Fibroblast of lung (primary cell): ENCODE measurements at regions not wholly inside any gene's neighbourhood (a gene's known extent, or its start where the extent isn't known, plus 50 kb on each side); places are given as distances from the start of the nearest gene placed in this dataset.

Source experiments
- DNase-seq, 2 donors: peaks; one replicate each; pipeline versions ENCODE4 v3.0.0 to v3.0.0-alpha.2; 2010; ENCODE audit warnings: low read depth in 2 of 2
- H2AFZ ChIP-seq: 2 replicates; pipeline ENCODE4 v1.5.1; 2012; ENCODE audit warnings: low read length, control low read depth, inconsistent platforms
- H3K27ac ChIP-seq: 2 replicates; pipeline ENCODE4 v1.5.1; 2011; ENCODE audit warnings: low read length, control low read depth; ENCODE audit not compliant: insufficient read depth
- H3K27me3 ChIP-seq: 2 replicates; pipeline ENCODE4 v1.5.1; 2011; ENCODE audit warnings: mild to moderate bottlenecking, low read length; ENCODE audit not compliant: control insufficient read depth, insufficient read depth
- H3K36me3 ChIP-seq: 2 replicates; pipeline ENCODE4 v1.5.1; 2011; ENCODE audit warnings: low read length; ENCODE audit not compliant: control insufficient read depth, insufficient read depth
- H3K4me1 ChIP-seq: 2 replicates; pipeline ENCODE4 v1.5.1; 2011; ENCODE audit warnings: low read length; ENCODE audit not compliant: control insufficient read depth, insufficient read depth; ENCODE audit errors: extremely low read depth
- H3K4me2 ChIP-seq: 2 replicates; pipeline ENCODE4 v1.5.1; 2011; ENCODE audit warnings: low read length, control low read depth; ENCODE audit not compliant: insufficient read depth; ENCODE audit errors: extremely low read depth
- H3K4me3 ChIP-seq, 4 experiments: fragments of 200-600 bp in 1 of 4; sonication (generic) in 1 of 4; replicated peaks in 1 of 4; 2 replicates each; pipeline ENCODE4 v1.5.1; 2011 to 2016; ENCODE audit warnings: low read length in 4 of 4, low read depth in 3 of 4, mild to moderate bottlenecking in 3 of 4, control low read depth in 2 of 4, inconsistent platforms in 1 of 4, mixed read lengths in 1 of 4; ENCODE audit not compliant: insufficient read depth in 1 of 4; ENCODE audit errors: control extremely low read depth in 1 of 4
- H3K79me2 ChIP-seq: 2 replicates; pipeline ENCODE4 v1.5.1; 2012; ENCODE audit warnings: mild to moderate bottlenecking, low read length, inconsistent platforms; ENCODE audit not compliant: control insufficient read depth, insufficient read depth
- H3K9ac ChIP-seq: 2 replicates; pipeline ENCODE4 v1.5.1; 2011; ENCODE audit warnings: mild to moderate bottlenecking, low read length, control low read depth; ENCODE audit not compliant: insufficient read depth
- H3K9me3 ChIP-seq: 2 replicates; pipeline ENCODE4 v1.5.1; 2012; ENCODE audit warnings: low read depth, low read length; ENCODE audit not compliant: control insufficient read depth, insufficient read depth
- H4K20me1 ChIP-seq: 2 replicates; pipeline ENCODE4 v1.5.1; 2011; ENCODE audit warnings: low read length; ENCODE audit not compliant: control insufficient read depth, insufficient read depth; ENCODE audit errors: extremely low read depth
- EZH2 ChIP-seq: IDR thresholded peaks from 2 replicates; pipeline ENCODE4 v1.5.1; 2012; ENCODE audit warnings: low read length, control low read depth, mild to moderate bottlenecking; ENCODE audit errors: missing control alignments
- TF ChIP-seq, protein P1 (sequence below), 2 donors: IDR thresholded peaks in 1 of 2; conservative IDR thresholded peaks in 1 of 2; 1 replicate in 1 of 2; 2 replicates in 1 of 2; pipeline ENCODE4 v1.5.1; 2011 to 2012; ENCODE audit warnings: low read length in 2 of 2, control low read depth in 1 of 2, inconsistent platforms in 1 of 2, low read depth in 1 of 2, mild to moderate bottlenecking in 1 of 2

- no peaks in the 10 kb centered on the region for H3K9me3 ChIP-seq
- H3K27ac ChIP-seq = no peak overlapping the region
- TF ChIP-seq, protein P1, sequence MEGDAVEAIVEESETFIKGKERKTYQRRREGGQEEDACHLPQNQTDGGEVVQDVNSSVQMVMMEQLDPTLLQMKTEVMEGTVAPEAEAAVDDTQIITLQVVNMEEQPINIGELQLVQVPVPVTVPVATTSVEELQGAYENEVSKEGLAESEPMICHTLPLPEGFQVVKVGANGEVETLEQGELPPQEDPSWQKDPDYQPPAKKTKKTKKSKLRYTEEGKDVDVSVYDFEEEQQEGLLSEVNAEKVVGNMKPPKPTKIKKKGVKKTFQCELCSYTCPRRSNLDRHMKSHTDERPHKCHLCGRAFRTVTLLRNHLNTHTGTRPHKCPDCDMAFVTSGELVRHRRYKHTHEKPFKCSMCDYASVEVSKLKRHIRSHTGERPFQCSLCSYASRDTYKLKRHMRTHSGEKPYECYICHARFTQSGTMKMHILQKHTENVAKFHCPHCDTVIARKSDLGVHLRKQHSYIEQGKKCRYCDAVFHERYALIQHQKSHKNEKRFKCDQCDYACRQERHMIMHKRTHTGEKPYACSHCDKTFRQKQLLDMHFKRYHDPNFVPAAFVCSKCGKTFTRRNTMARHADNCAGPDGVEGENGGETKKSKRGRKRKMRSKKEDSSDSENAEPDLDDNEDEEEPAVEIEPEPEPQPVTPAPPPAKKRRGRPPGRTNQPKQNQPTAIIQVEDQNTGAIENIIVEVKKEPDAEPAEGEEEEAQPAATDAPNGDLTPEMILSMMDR (conservative IDR thresholded peaks at IDR 0.05 in 1 of 2, IDR thresholded peaks at IDR 0.05 in 1 of 2; ENCODE audit: low read depth in 1 of 2, low read length in 2 of 2) = no peak
- no peak for TF ChIP-seq EZH2
- no peak for DNase-seq
- no peak overlapping the region for H3K9ac ChIP-seq
- no peaks in the 10 kb centered on the region for H3K79me2 ChIP-seq
- H3K36me3 ChIP-seq = no peaks in the 10 kb centered on the region
- no peaks in the 10 kb centered on the region for H3K27me3 ChIP-seq
- H2AFZ ChIP-seq = no peak overlapping the region
- H3K4me2 ChIP-seq = no peak overlapping the region
- H3K4me1 ChIP-seq = no peaks in the 10 kb centered on the region
- H4K20me1 ChIP-seq = no peaks in the 10 kb centered on the region
- H3K4me3 ChIP-seq = no peak overlapping the region
Measured at GRCh38 chr20:20820785-20821483, 108.5 kb upstream of the RALGAPA2 start.

GRCh38 chr20:20820104-20820503 lies 107.7 kb upstream of the RALGAPA2 start:
- TF ChIP-seq, protein P1 (conservative IDR thresholded peaks at IDR 0.05 in 1 of 2, IDR thresholded peaks at IDR 0.05 in 1 of 2; ENCODE audit: low read depth in 1 of 2, low read length in 2 of 2) = peak; percentile 12
- no peak for TF ChIP-seq EZH2
- no peak overlapping the region for H3K4me3 ChIP-seq
- no peak for DNase-seq

GRCh38 chr20:20816969-20817755 lies 104.7 kb upstream of the RALGAPA2 start:
- H3K4me2 ChIP-seq = no peak overlapping the region
- no peaks in the 10 kb centered on the region for H3K27me3 ChIP-seq
- H3K4me1 ChIP-seq = no peaks in the 10 kb centered on the region
- H3K9ac ChIP-seq = no peak overlapping the region
- TF ChIP-seq, protein P1 (conservative IDR thresholded peaks at IDR 0.05 in 1 of 2, IDR thresholded peaks at IDR 0.05 in 1 of 2; ENCODE audit: low read depth in 1 of 2, low read length in 2 of 2) = no peak
- no peak for TF ChIP-seq EZH2
- H3K79me2 ChIP-seq = no peaks in the 10 kb centered on the region
- no peaks in the 10 kb centered on the region for H4K20me1 ChIP-seq
- H2AFZ ChIP-seq = no peak overlapping the region
- H3K4me3 ChIP-seq = no peak overlapping the region
- no peak for DNase-seq
- no peaks in the 10 kb centered on the region for H3K9me3 ChIP-seq
- H3K27ac ChIP-seq = no peak overlapping the region
- no peaks in the 10 kb centered on the region for H3K36me3 ChIP-seq

More at GRCh38 chr20:20820104-20820503, 107.7 kb upstream of the RALGAPA2 start:
- Histone ChIP-seq H3K4me1 (no peaks in the 10 kb centered on the region), H3K27me3 (no peaks in the 10 kb centered on the region), H4K20me1 (no peaks in the 10 kb centered on the region), H3K4me2 (no peak overlapping the region), H3K27ac (no peak overlapping the region), H3K9me3 (no peaks in the 10 kb centered on the region), H3K36me3 (no peaks in the 10 kb centered on the region), H3K79me2 (no peaks in the 10 kb centered on the region), H2AFZ (no peak overlapping the region), H3K9ac (no peak overlapping the region)
